Karpas-422 (cell line): ENCODE measurements at regions not wholly inside any gene's neighbourhood (a gene's known extent, or its start where the extent isn't known, plus 50 kb on each side); places are given as distances from the start of the nearest gene placed in this dataset.

Experiments
- DNase-seq: peaks from one replicate; pipeline ENCODE4 v3.0.0-alpha.2; 2015
- H2AFZ ChIP-seq: fragments of 200-600 bp; sonication (generic); 2 replicates; pipeline ENCODE4 v1.6.1; 2014; ENCODE audit warnings: antibody characterized with exemption, low read length, mixed read lengths
- H3K27ac ChIP-seq: fragments of 200-600 bp; sonication (generic); 2 replicates; pipeline ENCODE4 v1.5.1; 2014; ENCODE audit warnings: mild to moderate bottlenecking, low read length, moderate library complexity
- H3K27me3 ChIP-seq: fragments of 200-600 bp; sonication (generic); 2 replicates; pipeline ENCODE4 v1.6.1; 2014; ENCODE audit warnings: low read length, mixed read lengths
- H3K36me3 ChIP-seq: fragments of 200-600 bp; sonication (generic); 2 replicates; pipeline ENCODE4 v1.6.1; 2014; ENCODE audit warnings: low read length, mixed read lengths; ENCODE audit not compliant: insufficient read depth
- H3K4me1 ChIP-seq: fragments of 200-600 bp; sonication (generic); 2 replicates; pipeline ENCODE4 v1.6.1; 2014; ENCODE audit warnings: mild to moderate bottlenecking, low read length, mixed read lengths
- H3K4me2 ChIP-seq: fragments of 200-600 bp; sonication (generic); 2 replicates; pipeline ENCODE4 v1.6.1; 2014; ENCODE audit warnings: low read length, low read depth, mild to moderate bottlenecking; ENCODE audit not compliant: poor library complexity, severe bottlenecking
- H3K4me3 ChIP-seq: fragments of 200-600 bp; sonication (generic); 2 replicates; pipeline ENCODE4 v1.5.1; 2014; ENCODE audit warnings: mild to moderate bottlenecking, antibody characterized with exemption, low read length, mixed read lengths
- H3K79me2 ChIP-seq: fragments of 200-600 bp; sonication (generic); 2 replicates; pipeline ENCODE4 v1.6.1; 2014; ENCODE audit warnings: mild to moderate bottlenecking, low read length, mixed read lengths
- H3K9ac ChIP-seq: fragments of 200-600 bp; sonication (generic); 2 replicates; pipeline ENCODE4 v1.6.0; 2014; ENCODE audit warnings: low read length
- H3K9me2 ChIP-seq: fragments of 200-600 bp; sonication (generic), shearing (Covaris generic); replicated peaks from 2 replicates; pipeline ENCODE4 v1.6.0; 2014; ENCODE audit warnings: mild to moderate bottlenecking, low read length, moderate library complexity; ENCODE audit not compliant: insufficient read depth
- H3K9me3 ChIP-seq: fragments of 300-700, 200-600 bp; sonication (generic); 2 replicates; pipeline ENCODE4 v1.6.1; 2014; ENCODE audit warnings: low read length, mixed read lengths
- H4K20me1 ChIP-seq: fragments of 200-600 bp; sonication (generic); 2 replicates; pipeline ENCODE4 v1.6.1; 2014; ENCODE audit warnings: mild to moderate bottlenecking, antibody characterized with exemption, low read length, low read depth; ENCODE audit not compliant: insufficient read depth

DNA sequence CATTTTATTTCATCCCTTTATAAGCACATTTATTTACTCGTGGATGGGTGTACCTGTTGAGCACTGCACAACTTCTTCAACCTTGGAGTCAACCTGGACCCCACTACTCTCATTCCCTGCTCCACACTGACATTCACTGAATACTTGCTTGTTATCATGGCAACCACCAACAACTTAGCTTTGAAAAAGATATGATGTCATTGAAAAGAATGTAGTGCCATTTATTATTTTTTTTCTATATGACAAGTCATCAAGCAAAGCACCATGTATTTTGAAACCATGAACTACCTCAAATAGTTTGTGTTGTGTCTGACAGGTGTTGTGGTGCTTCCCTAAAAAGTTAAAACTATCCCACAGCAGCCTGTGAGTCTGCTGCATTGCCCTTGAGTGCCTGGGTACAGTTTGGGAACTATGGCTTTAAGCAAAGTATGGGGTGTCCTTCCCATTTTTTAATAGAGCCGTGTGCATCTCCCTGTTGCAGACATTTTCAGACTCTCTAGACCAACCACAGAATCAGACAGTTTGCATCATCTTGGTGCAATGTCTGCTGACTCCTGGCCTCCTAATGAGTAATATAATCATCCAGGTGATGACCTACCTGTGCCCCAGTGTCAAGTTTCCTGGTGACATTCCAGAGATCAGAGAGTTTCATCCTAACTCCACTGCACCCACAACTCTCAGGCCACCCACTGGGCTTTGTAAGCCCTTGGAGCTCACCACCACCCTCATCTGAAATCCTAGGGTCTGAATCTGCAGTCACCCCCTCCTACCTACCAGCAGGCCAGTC, 339.7 kb upstream of the PROX1 start:
- DNase-seq: no peak
- Histone ChIP-seq H3K9ac (no peak overlapping the region), H4K20me1 (no peaks in the 10 kb centered on the region), H3K27me3 (no peaks in the 10 kb centered on the region), H3K9me2 (no peaks in the 10 kb centered on the region), H3K36me3 (no peaks in the 10 kb centered on the region), H3K27ac (no peak overlapping the region), H3K79me2 (no peaks in the 10 kb centered on the region), H2AFZ (no peak overlapping the region), H3K4me3 (no peak overlapping the region), H3K4me1 (no peaks in the 10 kb centered on the region), H3K4me2 (no peak overlapping the region), H3K9me3 (no peaks in the 10 kb centered on the region)

DNA sequence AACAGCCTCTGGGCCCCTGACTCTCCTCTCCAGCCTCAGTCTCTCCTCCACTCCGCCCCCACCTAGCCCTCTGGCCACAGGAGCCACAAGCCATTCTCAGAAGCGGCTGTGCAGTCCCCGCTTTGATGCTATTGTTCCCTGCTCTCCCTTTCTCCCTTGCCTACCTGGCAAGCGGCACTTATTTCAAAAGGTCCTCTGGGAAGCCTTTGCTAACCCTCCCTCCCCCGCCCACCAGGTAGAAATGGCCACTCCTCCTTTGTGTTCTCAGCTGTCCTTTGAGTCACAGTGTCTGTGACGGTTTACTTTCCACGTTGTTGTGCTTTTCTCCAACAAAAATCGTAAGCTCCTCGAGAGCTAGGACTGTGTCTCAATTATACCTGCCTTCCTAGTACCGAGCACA, 338.4 kb upstream of the PROX1 start:
- Histone ChIP-seq H3K9ac (no peak overlapping the region), H3K4me1 (no peaks in the 10 kb centered on the region), H3K9me2 (no peaks in the 10 kb centered on the region), H3K9me3 (no peaks in the 10 kb centered on the region), H3K4me2 (no peak overlapping the region), H3K36me3 (no peaks in the 10 kb centered on the region), H3K4me3 (no peak overlapping the region), H2AFZ (no peak overlapping the region), H3K27me3 (no peaks in the 10 kb centered on the region), H4K20me1 (no peaks in the 10 kb centered on the region), H3K79me2 (no peaks in the 10 kb centered on the region), H3K27ac (no peak overlapping the region)
- no peak for DNase-seq

DNA sequence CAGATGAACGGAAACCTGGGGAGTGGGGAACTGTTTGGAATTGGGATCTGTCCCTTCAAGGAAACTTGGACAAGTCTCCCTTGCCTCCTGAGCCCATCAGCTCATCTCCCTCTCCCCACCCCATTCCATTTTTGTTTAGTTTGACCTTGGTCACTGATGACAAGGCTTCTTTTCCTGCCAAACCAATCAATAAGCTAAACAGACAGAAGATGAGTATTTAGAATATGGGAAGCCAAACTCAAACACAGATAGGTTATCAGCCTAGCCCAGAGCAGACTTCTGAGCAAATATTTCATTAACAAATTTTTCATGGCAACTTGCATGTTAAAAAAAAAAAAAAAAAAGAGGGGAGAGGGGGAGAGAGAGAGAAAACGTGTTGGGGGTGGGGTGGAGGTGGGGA, 337.2 kb upstream of the PROX1 start:
- Histone ChIP-seq H3K36me3 (no peaks in the 10 kb centered on the region), H2AFZ (no peak overlapping the region), H3K79me2 (no peaks in the 10 kb centered on the region), H3K9ac (no peak overlapping the region), H4K20me1 (no peaks in the 10 kb centered on the region), H3K4me3 (no peak overlapping the region), H3K4me2 (no peak overlapping the region), H3K27me3 (no peaks in the 10 kb centered on the region), H3K9me2 (no peaks in the 10 kb centered on the region), H3K9me3 (no peaks in the 10 kb centered on the region), H3K27ac (no peak overlapping the region), H3K4me1 (no peaks in the 10 kb centered on the region)
- no peak for DNase-seq

DNA sequence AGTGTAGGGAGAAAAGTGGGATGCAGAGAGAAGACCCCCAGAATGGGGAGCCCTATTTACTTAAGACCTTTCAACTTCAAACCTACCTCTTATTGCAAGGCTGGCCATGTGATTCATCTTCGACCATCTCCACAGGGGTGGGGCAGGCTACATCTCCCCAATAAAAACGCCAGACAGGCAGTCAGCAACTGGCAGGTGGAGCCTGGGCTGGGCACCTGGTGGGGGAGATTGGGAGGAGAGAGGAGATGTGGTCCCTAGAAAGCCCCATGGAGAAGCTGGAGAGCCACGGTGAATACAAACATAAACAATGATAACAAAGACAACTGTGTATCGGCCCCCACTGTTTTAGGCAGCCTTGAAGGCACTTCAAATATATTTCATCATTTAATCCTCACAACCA, 336.7 kb upstream of the PROX1 start:
- no peak for DNase-seq
- Histone ChIP-seq H3K27ac (no peak overlapping the region), H4K20me1 (no peaks in the 10 kb centered on the region), H3K36me3 (no peaks in the 10 kb centered on the region), H3K9ac (no peak overlapping the region), H3K9me3 (no peaks in the 10 kb centered on the region), H3K27me3 (no peaks in the 10 kb centered on the region), H3K4me1 (no peaks in the 10 kb centered on the region), H3K79me2 (no peaks in the 10 kb centered on the region), H2AFZ (no peak overlapping the region), H3K4me2 (no peak overlapping the region), H3K4me3 (no peak overlapping the region), H3K9me2 (no peaks in the 10 kb centered on the region)

DNA sequence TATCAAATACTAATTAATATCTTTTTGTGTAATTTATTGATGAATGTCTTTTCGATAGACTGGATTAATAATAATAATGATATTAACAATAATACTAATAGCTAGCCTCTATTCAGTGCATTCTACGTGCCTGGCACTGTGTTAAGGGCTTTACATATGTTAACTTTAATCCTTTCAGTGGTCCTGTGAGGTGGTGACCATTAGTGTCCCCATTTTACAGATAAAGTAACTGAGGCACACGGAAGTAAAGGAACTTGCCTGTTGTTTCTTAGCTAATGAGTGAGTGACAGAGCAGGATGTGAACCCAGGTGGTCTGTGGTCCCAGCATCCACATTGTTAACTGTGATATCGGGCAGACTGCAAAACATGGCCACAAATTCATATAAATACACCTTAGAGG, 335.7 kb upstream of the PROX1 start:
- H3K4me2 ChIP-seq: no peak overlapping the region
- H3K9me2 ChIP-seq: no peaks in the 10 kb centered on the region

DNA sequence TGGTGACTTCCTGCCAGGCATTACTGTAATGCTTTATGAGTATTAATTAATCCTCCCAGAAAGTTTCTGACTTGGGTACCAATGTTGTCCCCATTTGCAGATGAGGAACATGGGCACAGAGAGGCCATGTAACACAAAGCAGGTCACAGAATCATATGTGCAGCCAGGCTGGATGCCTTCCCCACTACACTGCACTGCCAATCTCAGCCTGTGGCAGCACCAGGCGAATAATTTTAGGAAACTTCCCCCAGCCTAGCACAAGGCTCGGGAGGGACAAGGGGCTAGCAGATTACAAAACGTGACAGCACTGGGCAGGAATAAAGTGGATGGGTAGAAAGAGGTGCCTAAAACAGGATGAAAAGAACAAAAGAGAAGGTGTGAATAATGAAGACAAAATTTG, 331.7 kb upstream of the PROX1 start:
- Histone ChIP-seq H3K27ac (no peak overlapping the region), H3K4me3 (no peak overlapping the region), H3K9ac (no peak overlapping the region), H2AFZ (no peak overlapping the region), H3K4me2 (no peak overlapping the region), H3K4me1 (no peaks in the 10 kb centered on the region), H3K9me2 (no peaks in the 10 kb centered on the region), H3K9me3 (no peaks in the 10 kb centered on the region), H4K20me1 (no peaks in the 10 kb centered on the region), H3K79me2 (no peaks in the 10 kb centered on the region), H3K36me3 (no peaks in the 10 kb centered on the region), H3K27me3 (no peaks in the 10 kb centered on the region)
- no peak for DNase-seq

More for the DNA sequence above, 335.7 kb upstream of the PROX1 start:
- Histone ChIP-seq H3K4me3 (no peak overlapping the region), H2AFZ (no peak overlapping the region), H3K36me3 (no peaks in the 10 kb centered on the region), H3K9ac (no peak overlapping the region), H3K4me1 (no peaks in the 10 kb centered on the region), H3K79me2 (no peaks in the 10 kb centered on the region), H3K9me3 (no peaks in the 10 kb centered on the region), H3K27ac (no peak overlapping the region), H3K27me3 (no peaks in the 10 kb centered on the region), H4K20me1 (no peaks in the 10 kb centered on the region)
- DNase-seq: no peak

DNA sequence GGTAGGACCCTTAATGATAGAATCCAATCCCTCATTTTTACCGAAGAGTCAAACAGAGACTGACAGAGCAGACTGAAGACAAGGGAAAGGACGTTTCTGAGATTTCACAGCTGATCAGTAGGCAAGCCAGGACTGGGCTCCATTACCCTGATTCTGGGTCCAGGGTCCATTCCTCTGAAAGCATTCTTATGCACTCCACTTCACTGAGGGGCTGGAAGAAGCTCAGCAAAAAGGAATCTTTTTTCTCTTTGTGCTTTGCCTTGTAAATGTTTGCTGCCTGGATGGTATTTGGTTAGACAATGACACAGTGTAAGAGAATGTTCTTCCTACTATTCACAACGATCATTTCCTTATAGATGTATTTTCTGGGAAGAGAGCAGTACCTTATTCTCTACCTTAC, 331.3 kb upstream of the PROX1 start:
- no peaks in the 10 kb centered on the region for H4K20me1 ChIP-seq
- H3K79me2 ChIP-seq: no peaks in the 10 kb centered on the region
- no peak overlapping the region for H3K27ac ChIP-seq
- H3K4me2 ChIP-seq: no peak overlapping the region
- no peaks in the 10 kb centered on the region for H3K27me3 ChIP-seq
- no peak overlapping the region for H3K4me3 ChIP-seq
- no peaks in the 10 kb centered on the region for H3K9me2 ChIP-seq
- no peak overlapping the region for H2AFZ ChIP-seq
- H3K9ac ChIP-seq: no peak overlapping the region
- no peak for DNase-seq
- H3K36me3 ChIP-seq: no peaks in the 10 kb centered on the region
- no peaks in the 10 kb centered on the region for H3K9me3 ChIP-seq
- H3K4me1 ChIP-seq: no peaks in the 10 kb centered on the region

DNA sequence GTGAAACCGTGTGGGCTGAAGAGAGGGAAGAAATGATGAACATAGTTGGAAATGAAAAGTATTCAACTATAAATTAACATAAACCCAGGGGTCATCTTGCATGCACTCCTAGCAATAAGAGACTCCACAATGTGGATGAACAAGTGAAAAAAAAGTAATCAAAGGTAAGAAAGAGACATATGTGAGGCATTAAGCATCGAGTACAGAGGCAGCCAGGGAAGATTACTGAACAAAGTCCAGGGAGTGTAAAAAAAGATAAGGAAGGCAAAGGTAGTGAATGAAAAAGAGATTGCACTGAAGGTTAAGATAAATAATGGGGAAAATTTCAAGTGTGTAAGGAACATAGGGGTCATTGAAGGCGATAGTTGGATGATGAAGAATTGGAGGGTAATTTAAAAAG, 330.8 kb upstream of the PROX1 start:
- Histone ChIP-seq H3K36me3 (no peaks in the 10 kb centered on the region), H3K4me1 (no peaks in the 10 kb centered on the region), H3K9me2 (no peaks in the 10 kb centered on the region), H4K20me1 (no peaks in the 10 kb centered on the region), H3K4me2 (no peak overlapping the region), H2AFZ (no peak overlapping the region), H3K9me3 (no peaks in the 10 kb centered on the region), H3K79me2 (no peaks in the 10 kb centered on the region), H3K4me3 (no peak overlapping the region), H3K27me3 (no peaks in the 10 kb centered on the region), H3K27ac (no peak overlapping the region), H3K9ac (no peak overlapping the region)
- DNase-seq: no peak
